ENCODE measurements at regions not wholly inside any gene's neighbourhood (a gene's known extent, or its start where the extent isn't known, plus 50 kb on each side); places are given as distances from the start of the nearest gene placed in this dataset.
"Not testable (repeated sequence)": the region's sequence is repeated elsewhere in the genome, so short reads cannot be mapped to it uniquely, and the experiment has no call there.

DNA sequence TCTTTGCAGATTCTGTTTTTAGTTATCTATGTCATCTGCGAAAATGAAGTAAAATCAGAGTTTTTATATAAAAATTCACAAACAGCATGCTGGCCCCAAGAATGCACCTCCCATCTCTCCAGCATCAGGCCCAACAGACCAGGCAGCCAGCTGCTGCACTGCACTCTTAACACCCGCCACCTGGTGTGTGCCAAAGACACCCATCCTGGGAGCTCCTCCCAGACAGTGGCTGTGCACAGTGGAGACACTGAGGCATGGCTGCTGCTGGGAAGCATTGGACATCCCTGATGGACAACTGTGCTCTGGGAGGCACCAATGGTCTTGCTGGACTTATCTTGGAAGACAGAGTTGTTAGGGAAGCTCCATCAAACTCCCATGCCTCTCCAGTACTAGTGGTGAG, 817.2 kb downstream of the TMEM121 start:
- WGBS (ENCODE audit: insufficient coverage), result 79% methylated on average over 2 of the region's 2 CpGs
- no peak overlapping the region for H3K4me3 Mint-ChIP-seq
- Histone ChIP-seq H3K27ac (ENCODE audit: low read length) (no peak overlapping the region), H3K9me3 (ENCODE audit: control insufficient read depth, insufficient read depth, low read length) (no peaks in the 10 kb centered on the region), H3K4me3 (ENCODE audit: low read length) (no peak overlapping the region), H3K4me1 (ENCODE audit: control insufficient read depth, insufficient read depth, low read length) (no peaks in the 10 kb centered on the region), H3K36me3 (ENCODE audit: control insufficient read depth, insufficient read depth, low read length) (no peaks in the 10 kb centered on the region), H3K27me3 (ENCODE audit: control insufficient read depth, insufficient read depth, low read length) (no peaks in the 10 kb centered on the region)
- DNase-seq (no peak), ATAC-seq (no peak)
- H3K4me1 Mint-ChIP-seq, result no peaks in the 10 kb centered on the region
- H3K36me3 Mint-ChIP-seq, result no peaks in the 10 kb centered on the region
- H3K27me3 Mint-ChIP-seq (ENCODE audit: low read depth in 2 of 2), result peaks cover 29 to 31% of the 10 kb centered on the region in 2 donors
- H3K9me3 Mint-ChIP-seq, result no peaks in the 10 kb centered on the region
- TF ChIP-seq CTCF (IDR thresholded peaks at IDR 0.05), result no peak
- intact Hi-C loops (cut with micrococcal nuclease), result no loop called here
- H3K27ac Mint-ChIP-seq, result no peak overlapping the region

DNA sequence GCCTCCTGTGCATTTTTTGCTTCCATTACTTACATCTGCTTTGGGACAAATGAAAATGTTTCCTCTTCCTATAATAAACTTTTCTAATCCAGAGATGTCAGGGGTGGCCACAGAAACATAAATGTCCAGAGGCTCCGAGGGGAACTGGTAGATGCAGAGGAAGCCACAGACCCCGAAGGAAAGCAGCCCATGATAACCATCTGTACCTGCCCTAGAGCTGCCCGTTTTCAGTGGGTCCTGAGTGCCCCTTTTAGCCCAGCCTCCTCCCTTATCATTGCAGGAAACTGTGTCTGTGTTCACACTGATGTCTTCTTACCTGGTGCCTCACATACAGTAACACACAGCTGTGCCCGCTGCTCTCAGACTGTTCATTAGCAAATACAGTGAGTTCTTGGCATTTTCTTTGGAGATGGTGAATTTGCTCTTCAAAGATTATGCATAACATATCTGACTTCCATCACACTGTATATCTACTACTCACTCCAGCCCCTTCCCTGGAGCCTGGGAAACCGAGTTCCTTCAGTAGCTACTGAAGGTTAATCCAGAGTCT, 817.8 kb downstream of the TMEM121 start:
- H3K27me3 Mint-ChIP-seq (ENCODE audit: low read depth in 2 of 2), result peaks cover 31 to 32% of the 10 kb centered on the region in 2 donors
- H3K9me3 ChIP-seq (ENCODE audit: control insufficient read depth, insufficient read depth, low read length); H3K27ac ChIP-seq (ENCODE audit: low read length); H3K4me3 Mint-ChIP-seq; H3K4me1 ChIP-seq (ENCODE audit: control insufficient read depth, insufficient read depth, low read length); H3K4me1 Mint-ChIP-seq; H3K27me3 ChIP-seq (ENCODE audit: control insufficient read depth, insufficient read depth, low read length); H3K4me3 ChIP-seq (ENCODE audit: low read length); DNase-seq; H3K27ac Mint-ChIP-seq; H3K9me3 Mint-ChIP-seq; ATAC-seq; H3K36me3 Mint-ChIP-seq; H3K36me3 ChIP-seq (ENCODE audit: control insufficient read depth, insufficient read depth, low read length); intact Hi-C loops (cut with micrococcal nuclease): not testable (repeated sequence)
- WGBS (ENCODE audit: insufficient coverage), result 14% methylated on average over 5 of the region's 5 CpGs

- H3K27ac Mint-ChIP-seq; H3K27ac ChIP-seq (ENCODE audit: low read length); intact Hi-C loops (cut with micrococcal nuclease); DNase-seq; H3K4me3 ChIP-seq (ENCODE audit: low read length); H3K4me3 Mint-ChIP-seq; H3K36me3 Mint-ChIP-seq; ATAC-seq; H3K27me3 ChIP-seq (ENCODE audit: control insufficient read depth, insufficient read depth, low read length); H3K36me3 ChIP-seq (ENCODE audit: control insufficient read depth, insufficient read depth, low read length); H3K4me1 ChIP-seq (ENCODE audit: control insufficient read depth, insufficient read depth, low read length); H3K9me3 ChIP-seq (ENCODE audit: control insufficient read depth, insufficient read depth, low read length); H3K4me1 Mint-ChIP-seq; H3K9me3 Mint-ChIP-seq: not testable (repeated sequence)
- H3K27me3 Mint-ChIP-seq (ENCODE audit: low read depth in 2 of 2), result peaks cover 31 to 32% of the 10 kb centered on the region in 2 donors
- WGBS (ENCODE audit: insufficient coverage), result 89% methylated on average over 2 of the region's 5 CpGs
Measured at GRCh38 chr14:106344791-106345479, 818.6 kb downstream of the TMEM121 start.

DNA sequence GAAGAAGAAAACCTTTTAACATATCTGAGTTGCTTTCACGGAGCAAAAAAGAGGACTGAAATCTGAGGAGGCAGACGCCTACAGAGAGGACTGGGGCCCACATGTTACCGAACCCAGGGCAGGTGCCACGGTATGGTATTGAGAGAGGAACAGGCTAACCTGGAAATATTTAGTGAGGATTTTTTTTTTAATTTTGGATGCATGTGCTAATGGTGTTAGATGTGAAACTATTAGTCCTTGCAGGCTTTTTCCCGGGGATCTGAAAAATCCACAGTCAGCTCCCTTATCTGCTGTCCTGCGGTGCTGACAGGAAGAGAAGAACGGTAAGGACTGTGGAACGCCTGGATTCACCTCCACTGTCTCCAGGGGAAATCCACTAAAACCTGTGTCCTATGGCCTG, 819.7 kb downstream of the TMEM121 start:
- Mint-ChIP-seq H3K4me1 (peaks cover 0 to 7% of the 10 kb centered on the region in 2 donors), H3K9me3 (no peaks in the 10 kb centered on the region), H3K36me3 (no peaks in the 10 kb centered on the region), H3K4me3 (no peak overlapping the region), H3K27me3 (ENCODE audit: low read depth in 2 of 2) (peaks cover 33 to 38% of the 10 kb centered on the region in 2 donors), H3K27ac (no peak overlapping the region)
- ATAC-seq (no peak), DNase-seq (no peak)
- no peak overlapping the region for H3K27ac ChIP-seq (ENCODE audit: low read length)
- no peaks in the 10 kb centered on the region for H3K27me3 ChIP-seq (ENCODE audit: control insufficient read depth, insufficient read depth, low read length)
- WGBS (ENCODE audit: insufficient coverage), result 85% methylated on average over 8 of the region's 8 CpGs
- no peak overlapping the region for H3K4me3 ChIP-seq (ENCODE audit: low read length)
- no peaks in the 10 kb centered on the region for H3K9me3 ChIP-seq (ENCODE audit: control insufficient read depth, insufficient read depth, low read length)
- no peaks in the 10 kb centered on the region for H3K36me3 ChIP-seq (ENCODE audit: control insufficient read depth, insufficient read depth, low read length)
- intact Hi-C loops (cut with micrococcal nuclease), result no loop called here
- no peak for TF ChIP-seq CTCF (IDR thresholded peaks at IDR 0.05)
- H3K4me1 ChIP-seq (ENCODE audit: control insufficient read depth, insufficient read depth, low read length), result peaks cover 3% of the 10 kb centered on the region

Measured in natural killer cell (primary cell).